Cardiac fibroblast (primary cell): ENCODE measurements at regions not wholly inside any gene's neighbourhood (a gene's known extent, or its start where the extent isn't known, plus 50 kb on each side); places are given as distances from the start of the nearest gene placed in this dataset.

ENCODE experiments used
- DNase-seq, 2 donors: peaks; one replicate each; pipeline versions ENCODE4 v3.0.0 to v3.0.0-alpha.2; 2010; ENCODE audit warnings: low read depth in 2 of 2
- H3K4me3 ChIP-seq, 2 donors: replicated peaks in 1 of 2; 1 replicate in 1 of 2; 2 replicates in 1 of 2; pipeline ENCODE4 v1.5.1; 2011; ENCODE audit warnings: low read depth in 2 of 2, low read length in 2 of 2, mild to moderate bottlenecking in 2 of 2, moderate library complexity in 1 of 2
- TF ChIP-seq, protein P1 (sequence below): IDR thresholded peaks from one replicate; pipeline ENCODE4 v1.5.1; 2011; ENCODE audit warnings: low read depth, mild to moderate bottlenecking, low read length, inconsistent platforms

DNA sequence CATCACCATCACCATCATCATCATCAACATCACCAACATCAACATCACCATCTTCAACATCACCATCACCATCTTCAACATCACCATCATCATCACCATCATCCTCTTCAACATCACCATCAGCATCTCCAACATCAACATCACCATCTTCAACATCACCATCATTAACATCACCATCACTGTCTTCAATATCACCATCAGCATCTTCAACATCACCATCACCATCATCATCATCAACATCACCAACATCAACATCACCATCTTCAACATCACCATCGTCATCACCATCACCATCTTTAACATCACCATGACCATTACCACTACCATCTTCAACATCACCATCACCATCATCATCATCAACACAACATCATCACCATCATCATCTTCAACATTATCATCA lies 267.2 kb downstream of the SP3 start:
- TF ChIP-seq, protein P1, sequence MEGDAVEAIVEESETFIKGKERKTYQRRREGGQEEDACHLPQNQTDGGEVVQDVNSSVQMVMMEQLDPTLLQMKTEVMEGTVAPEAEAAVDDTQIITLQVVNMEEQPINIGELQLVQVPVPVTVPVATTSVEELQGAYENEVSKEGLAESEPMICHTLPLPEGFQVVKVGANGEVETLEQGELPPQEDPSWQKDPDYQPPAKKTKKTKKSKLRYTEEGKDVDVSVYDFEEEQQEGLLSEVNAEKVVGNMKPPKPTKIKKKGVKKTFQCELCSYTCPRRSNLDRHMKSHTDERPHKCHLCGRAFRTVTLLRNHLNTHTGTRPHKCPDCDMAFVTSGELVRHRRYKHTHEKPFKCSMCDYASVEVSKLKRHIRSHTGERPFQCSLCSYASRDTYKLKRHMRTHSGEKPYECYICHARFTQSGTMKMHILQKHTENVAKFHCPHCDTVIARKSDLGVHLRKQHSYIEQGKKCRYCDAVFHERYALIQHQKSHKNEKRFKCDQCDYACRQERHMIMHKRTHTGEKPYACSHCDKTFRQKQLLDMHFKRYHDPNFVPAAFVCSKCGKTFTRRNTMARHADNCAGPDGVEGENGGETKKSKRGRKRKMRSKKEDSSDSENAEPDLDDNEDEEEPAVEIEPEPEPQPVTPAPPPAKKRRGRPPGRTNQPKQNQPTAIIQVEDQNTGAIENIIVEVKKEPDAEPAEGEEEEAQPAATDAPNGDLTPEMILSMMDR = no peak
- DNase-seq = no peak
- H3K4me3 ChIP-seq = no peak overlapping the region

DNA sequence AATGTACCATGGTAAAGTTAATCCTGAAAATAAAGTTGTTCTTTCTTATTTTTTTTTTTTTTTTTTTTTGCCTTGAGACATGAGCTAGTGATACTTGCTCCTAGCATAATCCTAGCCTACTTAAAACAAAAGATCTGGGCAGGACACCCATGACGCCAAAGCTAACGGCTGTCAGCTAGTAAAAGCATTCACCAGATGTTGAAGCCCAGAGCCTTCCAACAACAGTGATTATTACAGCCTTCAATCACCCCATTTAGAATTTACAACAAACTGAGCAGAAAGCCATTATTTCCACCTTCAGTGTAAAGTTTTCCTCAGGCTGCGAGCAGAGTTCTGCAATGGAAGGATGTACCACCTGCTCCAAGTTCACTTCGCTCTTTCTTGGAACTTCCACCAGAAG lies 259.5 kb downstream of the SP3 start:
- H3K4me3 ChIP-seq = no peak overlapping the region
- DNase-seq = no peak
- TF ChIP-seq, protein P1 = no peak

DNA sequence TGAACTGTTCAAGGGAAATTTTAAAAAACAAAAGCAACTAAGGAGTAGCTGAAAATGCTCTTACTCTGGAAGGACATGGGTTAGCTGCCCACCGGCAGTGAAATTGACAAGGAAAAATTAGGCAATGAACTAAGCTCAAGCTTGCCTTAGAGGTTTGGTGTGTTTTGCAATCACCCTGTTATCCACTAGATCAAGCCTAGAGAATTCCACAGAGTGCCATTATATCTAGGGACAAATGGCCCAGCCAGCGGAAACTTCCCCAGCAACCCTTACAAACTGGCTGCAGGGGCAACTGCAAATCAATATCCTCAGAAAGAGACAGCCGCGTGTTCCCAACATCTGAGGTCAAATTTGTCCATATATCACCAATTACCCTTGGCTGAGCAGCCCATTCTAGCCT lies 258.2 kb downstream of the SP3 start:
- TF ChIP-seq, protein P1 = no peak
- DNase-seq = no peak
- H3K4me3 ChIP-seq = no peak overlapping the region

DNA sequence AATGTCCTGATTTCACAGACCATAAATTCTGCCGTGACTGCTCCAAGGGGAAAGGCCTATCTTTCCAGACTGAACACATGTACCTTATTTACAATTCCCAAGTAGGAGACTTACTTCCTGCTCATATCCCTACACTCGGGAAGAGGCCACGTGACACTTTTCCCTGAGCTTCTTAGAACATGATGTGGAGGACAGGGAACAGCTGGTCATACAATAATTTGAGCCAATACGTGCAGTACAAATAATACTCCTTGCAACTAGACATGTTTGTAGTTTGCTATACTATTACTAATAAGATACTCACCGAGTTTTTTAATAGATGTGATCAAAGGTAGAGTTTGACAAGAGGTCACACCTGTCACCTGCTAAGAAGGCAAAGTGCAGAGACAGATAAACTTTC lies 256.4 kb downstream of the SP3 start:
- no peak overlapping the region for H3K4me3 ChIP-seq
- peak in 1 of 2 donors; percentile 19 for DNase-seq
- TF ChIP-seq, protein P1 = no peak

DNA sequence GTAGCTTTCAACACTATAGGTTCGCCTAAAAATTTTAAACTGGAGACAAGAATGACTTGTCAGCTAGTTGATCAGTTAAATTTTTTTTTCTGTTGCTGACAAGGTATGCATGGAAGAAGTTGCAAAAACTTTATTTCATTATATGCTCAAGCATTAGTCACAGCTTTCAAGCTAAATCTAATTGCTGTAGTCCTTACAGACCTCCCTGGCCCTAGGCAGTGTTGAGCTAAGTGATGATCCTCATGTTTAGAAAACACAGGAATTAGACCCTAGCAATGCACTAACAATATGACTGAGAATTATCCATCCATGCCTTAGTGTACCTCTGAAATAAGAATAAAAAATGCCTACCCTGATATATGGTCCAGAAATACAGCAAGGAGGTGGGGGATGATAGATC lies 253.4 kb downstream of the SP3 start:
- no peak overlapping the region for H3K4me3 ChIP-seq
- TF ChIP-seq, protein P1 = no peak
- DNase-seq = no peak

DNA sequence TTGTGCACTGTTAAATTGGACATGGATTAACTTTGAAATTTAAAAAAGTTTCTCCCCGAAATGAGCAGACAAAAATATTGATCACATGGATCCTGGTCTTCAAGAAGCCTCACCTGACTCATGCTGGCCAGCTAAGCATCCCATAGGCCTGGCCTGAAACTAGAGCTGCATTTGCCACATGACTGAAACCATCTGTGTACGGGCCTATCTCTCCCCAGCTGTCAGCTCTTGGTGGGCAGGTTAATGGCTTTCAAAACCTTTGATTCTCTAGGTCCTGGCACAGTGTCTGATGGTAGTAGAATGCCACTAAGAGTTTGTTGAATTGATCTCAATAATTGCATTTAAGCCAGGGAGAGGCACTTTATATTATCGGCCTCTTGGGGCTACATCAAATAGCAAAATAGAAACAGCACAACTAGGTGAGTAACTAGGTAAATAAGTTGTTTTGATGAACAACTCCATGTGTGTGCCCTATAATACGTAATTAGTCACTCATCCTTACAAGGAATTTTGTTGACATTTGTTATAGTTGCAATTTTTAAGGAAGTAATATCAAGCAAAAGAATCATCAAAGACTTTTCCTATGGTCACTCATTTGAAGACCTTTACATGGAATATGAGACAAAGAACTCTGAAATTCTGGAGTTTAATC lies 251.1 kb downstream of the SP3 start:
- no peak for DNase-seq
- TF ChIP-seq, protein P1 = no peak
- no peak overlapping the region for H3K4me3 ChIP-seq

DNA sequence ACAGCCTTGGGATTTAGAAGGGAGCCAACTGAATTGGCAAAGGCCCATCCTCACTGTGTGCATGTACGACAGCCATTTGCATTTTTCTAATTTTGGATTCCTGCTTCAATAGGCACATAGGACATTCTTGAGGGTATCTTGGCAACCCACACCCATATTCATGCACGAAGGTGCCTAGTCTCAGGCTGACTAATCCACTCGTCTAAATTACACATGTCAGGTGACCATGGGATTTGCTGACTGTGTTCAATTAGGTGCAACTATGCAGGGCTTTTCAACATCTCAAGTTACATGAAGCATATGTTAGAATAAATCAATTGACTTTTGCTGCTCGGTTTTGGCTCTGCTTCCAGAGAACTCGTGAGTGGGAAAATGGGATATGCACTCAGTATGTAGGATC lies 249.7 kb downstream of the SP3 start:
- no peak overlapping the region for H3K4me3 ChIP-seq
- TF ChIP-seq, protein P1 = no peak
- no peak for DNase-seq
